ENCODE measurements at regions not wholly inside any gene's neighbourhood (a gene's known extent, or its start where the extent isn't known, plus 50 kb on each side); places are given as distances from the start of the nearest gene placed in this dataset.
"Not testable (repeated sequence)": the region's sequence is repeated elsewhere in the genome, so short reads cannot be mapped to it uniquely, and the experiment has no call there.

DNA sequence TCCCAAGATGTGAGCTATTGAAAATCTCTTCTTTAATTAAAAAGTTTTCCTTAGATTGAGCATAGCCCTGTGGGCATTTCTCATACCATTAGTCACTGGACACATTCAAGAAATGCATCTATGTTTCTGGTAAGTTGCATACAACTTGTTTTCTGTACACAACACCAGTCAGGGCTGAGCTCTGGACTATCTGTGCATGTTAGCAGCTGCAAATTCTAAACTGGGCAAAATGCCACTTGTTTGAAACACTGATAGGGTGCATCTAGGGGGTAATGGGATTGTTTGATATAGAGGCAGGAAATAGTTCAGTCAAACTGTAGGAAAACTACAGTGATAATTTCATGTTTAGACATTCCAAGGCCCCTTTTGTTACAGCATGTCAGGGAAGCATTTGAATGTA, 145.6 kb upstream of the NPY start:
- DNase-seq = no peak

DNA sequence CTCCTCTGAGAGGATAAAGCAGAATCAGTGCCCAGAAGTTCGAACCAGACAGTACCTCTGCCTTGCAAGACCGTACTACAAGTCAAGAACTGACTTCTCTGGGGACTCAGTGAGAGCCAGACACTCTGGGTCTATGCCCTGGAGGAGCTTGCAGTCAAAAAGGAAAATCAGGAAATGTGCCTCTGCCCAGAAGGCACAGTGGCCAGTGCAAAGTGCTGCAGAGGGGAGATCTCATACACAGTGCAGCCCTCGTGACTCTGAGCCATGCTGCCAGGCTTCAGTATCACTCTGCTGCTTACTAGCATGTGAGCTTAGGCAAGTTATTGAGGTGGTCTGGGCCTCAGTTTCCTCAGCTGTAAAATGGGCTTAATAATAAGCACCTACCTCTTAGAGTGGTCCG, 144.0 kb upstream of the NPY start:
- DNase-seq = no peak

DNA sequence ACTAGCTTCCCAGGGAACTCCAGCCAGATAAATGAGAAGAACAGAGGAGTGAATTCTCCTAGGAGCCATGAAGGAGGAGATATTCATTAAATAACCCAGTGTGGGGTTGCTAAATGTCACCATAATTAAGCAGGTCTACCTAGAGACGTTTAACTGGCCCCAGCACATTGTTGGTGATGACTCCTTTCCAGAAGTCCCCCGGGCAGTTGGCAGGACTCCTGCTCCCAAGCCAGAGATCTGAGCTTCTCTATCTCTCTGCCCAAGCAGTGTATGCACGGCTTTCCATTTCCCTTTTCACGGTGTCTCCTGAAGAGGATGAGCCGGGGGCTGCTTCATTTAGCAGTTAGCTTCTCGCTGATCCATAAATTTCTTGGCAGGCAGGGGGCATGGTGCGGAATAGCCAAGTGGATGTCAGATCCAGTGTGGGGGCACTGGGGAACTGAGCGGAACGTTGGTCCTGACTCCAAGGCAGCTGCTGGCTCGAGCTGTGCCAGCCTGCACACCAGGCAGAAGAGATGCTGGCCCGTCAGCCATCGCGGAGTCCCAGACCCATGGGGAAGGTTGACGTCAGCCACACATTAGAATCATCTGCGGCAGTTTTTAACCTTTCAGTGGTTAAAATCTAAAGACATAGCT, 142.0 kb upstream of the NPY start:
- DNase-seq = peak in 1 of 2 experiments; percentile 12

DNA sequence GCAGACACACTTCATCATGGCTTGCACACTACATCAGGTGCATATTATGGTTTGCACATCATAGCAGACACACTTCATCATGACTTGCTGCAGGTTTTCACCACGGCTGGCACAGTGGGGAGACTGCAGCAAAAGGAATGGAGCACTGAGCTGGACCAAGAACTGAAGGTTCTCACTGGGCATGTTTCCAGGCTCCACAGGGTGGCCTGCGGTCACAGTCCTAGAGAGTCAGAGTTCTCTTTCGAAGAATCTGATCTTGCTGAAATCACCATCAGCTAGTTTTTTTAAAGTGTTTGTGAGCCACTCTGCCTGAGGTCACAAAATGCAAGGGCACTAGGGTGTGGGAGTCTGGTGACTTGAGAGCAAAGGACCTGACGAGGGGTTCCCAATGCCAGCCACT, 140.4 kb upstream of the NPY start:
- peak in 1 of 2 experiments; percentile 9 for DNase-seq

DNA sequence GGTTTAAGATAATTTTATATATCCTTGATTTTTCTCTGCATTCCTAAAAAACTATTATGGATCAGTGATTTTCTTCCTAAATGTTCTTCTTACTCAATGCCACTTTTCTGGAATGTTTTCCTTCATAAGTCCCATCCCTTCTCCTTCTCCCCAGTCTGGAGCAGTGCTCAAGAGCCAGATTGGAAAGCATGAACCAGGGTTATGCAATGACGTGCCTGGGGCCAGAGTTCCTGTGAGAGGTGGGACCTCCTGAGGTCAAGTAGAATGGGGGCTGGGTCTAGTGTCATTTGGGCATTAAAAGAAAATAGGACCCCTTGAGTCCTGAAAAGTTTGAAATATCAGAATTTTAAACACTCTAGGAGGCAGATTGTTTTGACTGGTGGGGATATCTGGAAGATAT, 132.0 kb upstream of the NPY start:
- no peak for DNase-seq

DNA sequence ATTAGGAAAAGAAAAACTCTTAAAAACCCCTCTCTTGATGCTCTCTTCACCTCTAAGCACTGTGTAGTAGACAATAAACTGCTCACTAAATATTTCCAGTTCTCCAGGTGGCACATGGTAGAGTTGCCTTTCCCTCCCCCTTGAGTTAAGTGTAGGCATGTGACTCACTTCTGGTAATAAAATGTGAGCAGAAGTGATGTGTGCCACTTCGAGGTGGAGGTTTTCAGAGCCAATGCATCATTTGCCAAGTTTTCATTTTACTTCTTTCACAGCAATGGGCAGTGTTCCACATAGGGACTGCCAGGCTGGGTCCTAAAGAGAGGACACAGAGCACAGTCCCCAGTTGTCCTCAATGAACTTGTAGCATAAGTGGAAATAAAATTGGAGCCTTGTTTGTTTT, 131.6 kb upstream of the NPY start:
- no peak for DNase-seq

DNA sequence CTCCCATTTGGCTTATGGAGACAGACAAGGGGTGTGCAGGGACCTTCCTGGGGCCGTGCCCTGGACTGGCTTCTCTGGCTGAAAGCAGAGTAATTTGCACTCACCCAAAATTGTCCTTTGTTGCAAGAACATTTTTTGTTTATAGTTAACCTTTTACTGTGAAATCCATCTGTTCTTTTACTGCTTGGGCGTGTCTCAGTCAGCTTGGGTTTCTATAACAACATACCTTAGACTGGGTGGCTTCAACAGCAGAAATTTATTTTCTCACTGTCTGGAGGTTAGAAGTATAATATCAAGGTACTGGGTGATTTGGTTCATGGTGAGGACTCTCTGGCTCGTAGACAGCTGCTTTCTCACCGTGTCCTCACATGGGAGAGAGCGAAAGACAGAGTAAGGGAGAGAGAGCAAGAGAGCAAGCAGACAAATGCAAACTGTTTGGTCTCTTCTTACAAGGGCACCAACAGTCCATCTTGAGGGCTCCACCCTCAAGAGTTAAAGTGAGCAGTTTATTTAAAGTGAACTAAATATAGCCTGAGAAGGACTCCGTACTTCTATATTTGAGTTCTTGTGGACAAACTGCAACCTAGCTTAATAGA, 131.0 kb upstream of the NPY start:
- no peak for DNase-seq

DNA sequence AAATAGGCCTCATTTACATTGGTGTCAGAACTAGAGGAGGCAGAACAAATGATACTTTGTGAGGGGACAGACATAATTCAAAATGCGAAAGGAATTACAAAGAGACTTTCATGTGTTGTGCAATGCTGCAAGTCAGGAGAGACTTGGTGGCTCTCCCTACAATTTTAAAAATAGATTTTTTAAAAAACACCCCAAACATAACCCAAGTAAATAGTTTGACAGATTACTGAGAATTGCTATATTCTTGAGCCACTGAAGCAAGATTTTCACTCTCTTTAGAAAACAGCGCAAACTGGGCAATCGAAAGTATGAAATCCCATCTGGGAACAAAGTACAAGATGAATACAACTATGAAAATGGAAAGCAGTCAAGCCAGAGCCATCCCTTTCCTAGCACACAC, 126.3 kb upstream of the NPY start:
- DNase-seq = no peak

DNA sequence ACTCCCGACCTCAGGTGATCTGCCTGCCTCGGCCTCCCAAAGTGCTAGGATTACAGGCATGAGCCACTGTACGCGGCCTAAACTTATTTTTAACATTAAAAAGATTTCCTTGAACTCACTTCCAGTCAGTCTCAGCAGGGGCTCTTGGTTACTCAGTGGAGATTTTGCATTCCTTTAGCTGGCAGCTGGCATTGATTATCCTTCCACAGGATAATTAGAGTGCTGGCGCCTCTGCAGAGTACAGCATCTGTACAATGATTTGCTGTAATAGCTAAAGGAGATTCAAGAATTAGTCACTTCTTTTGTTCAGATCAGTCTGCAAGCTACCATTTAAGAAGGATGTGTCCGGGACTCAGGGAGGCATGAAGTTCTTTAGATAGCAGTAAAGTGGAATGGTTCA, 125.0 kb upstream of the NPY start:
- no peak for DNase-seq

DNA sequence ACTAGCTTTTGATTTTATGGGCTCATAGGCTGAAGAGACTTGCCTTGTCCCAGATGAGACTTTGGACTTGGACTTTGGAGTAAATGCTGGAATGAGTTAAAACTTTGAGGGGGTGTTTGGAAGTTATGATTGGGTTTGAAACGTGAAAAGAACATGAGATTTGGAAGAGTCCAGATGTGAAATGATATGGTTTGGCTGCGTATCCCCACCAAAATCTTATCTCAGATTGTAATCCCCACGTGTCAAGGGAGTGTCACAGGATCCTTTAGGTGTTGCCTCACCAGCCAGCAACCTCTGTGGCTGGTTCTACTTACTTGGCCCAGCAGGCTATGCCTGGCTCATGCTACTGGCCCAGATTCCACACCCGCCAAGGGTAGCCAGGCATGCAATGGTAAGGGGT, 119.6 kb upstream of the NPY start:
- DNase-seq = no peak

DNA sequence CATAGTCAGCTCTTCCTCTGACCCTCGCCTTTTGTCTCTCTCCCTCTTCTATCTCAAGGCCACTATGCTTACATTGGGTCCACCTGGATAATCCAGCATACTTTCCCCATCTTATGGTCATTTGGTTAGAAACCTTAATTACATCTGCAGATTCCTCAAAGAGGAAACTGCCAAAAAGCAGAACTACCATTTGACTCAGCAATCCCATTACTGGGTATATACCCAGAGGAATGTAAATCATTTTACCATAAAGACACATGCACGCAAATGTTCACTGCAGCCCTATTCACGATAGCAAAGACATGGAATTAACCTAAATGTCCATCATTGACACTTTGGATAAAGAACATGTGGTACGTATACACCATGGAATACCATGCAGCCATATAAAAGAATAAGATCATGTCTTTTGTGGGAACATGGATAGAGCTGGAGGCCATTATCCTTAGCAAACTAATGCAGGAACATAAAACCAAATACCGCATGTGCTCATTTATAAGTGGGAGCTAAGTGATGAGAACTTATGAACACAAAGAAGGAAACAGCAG, 114.8 kb upstream of the NPY start:
- DNase-seq = no peak

DNA sequence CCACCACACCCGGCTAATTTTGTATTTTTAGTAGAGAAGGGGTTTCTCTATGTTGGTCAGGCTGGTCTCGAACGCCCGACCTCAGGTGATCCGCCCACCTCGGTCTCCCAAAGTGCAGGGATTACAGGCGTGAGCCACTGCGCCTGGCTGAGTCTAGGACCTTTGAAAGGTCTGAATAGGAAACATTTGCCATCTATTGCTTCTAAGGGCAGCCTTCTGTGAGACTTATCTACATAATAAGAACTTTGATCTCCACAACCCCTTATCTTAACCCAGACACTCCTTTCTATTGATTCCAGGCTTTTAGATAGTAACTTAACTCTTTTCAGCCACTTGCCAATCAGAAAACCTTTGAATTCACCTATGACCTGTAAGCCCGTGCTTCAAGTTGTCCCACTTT, 112.0 kb upstream of the NPY start:
- DNase-seq = not testable (repeated sequence)

DNA sequence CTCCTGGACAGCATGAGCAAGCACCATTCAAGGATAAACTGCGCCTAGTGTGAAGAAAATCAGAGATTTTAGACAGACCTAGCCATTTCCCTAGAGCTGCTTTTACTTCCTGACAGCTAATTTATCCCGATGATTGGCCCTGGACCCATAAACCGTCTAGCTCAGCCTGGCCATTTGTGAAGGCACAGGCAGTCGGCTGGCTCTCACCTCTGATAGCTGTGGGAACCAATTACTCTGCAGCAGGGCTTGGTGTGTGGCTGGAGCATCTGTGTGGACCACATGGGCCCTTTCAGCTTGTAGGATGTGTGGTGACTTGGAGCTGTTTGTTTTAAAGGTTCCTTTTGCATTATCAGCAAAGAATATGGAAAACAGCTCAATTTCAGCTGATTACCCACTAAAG, 111.1 kb upstream of the NPY start:
- DNase-seq = no peak

DNA sequence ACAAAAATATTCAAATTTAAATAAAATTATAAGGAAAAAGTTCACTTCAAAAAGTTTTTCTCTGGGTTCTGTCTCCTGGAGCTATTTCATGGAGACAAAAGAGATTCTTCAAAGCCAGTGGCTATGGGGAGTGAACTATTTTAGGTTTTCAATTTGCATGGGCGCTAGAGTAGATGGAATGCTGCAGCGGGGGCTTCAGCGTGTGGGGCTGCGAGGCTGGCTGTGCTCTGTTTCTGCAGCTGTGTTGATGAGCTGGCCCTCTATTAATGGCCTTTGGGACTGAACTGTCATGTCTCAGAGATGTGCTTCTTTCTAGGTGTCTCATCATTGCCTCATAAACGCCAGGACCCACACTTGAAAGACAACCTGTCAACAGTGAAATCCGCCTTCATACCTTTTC, 108.4 kb upstream of the NPY start:
- DNase-seq = no peak

DNA sequence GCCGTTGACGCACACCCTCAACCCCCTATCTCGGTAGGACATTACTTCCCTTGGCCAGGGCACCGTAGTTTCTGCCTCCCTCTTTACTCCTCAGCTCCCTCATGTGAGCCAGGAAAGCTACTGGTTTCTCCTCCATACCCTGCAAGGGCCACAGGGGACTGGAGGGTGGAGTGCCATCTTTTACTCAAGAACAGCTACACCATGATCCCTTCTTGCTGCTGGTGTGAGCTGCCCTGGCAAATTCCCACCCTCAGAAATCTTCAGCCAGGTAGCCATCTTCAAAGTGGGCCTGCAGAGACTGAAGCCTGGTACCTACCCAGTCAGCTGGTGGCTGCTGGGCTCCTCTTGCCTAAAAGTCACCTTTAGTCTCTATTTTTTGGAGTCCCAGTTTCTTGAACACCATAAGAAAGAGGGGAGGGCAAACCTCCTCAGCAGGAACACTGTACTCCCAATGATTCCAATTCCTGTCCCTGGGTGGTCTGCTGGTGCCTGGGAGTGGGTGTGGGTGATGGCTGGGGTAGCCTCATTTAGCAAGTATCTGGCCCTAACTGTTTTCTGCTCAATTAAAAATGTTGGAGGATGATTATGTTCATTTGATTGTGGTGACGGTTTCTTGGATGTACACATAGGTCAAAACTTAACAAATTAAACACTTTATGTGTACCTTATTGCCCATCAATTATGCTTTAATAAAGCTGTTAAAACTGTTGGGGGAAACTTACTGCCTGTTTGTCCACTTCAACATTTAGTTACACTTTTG, 105.0 kb upstream of the NPY start:
- DNase-seq = no peak

DNA sequence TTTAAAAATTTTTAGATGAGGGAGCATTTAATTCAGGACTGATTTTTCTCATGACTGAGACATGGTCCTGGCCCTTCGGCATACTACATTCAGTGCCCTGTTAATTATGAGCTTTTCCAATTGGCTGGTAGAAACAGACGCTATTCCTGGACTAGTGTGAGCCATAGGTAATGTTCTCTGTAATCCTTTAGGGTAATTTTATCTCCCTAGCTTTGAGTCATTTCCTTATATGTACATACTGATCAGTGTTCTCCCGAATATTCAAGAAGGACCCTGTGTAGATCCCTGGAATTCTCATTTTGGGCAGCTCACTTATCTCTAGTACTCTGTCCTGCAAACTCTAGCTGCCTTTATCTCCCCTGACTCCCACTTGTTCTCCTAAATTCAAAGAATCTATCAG, 92.6 kb upstream of the NPY start:
- no peak for DNase-seq

DNA sequence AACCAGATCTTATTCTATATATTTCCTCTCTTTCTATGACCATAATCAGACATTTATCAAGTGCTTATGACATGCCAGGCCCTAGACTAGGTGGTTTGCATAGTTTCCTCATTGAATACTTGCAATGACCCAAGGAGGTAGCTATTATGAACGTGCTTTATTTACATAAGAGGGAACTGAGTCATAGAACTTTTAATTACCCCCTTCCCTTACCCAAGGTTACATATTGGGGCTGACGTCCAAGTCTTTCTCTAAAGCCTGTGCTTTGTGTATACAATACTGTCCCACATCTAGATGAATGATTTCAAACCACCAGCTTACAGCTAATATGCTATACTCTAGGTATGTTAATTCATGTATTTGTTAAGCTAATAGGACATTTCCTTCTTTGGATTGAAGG, 91.9 kb upstream of the NPY start:
- no peak for DNase-seq

DNA sequence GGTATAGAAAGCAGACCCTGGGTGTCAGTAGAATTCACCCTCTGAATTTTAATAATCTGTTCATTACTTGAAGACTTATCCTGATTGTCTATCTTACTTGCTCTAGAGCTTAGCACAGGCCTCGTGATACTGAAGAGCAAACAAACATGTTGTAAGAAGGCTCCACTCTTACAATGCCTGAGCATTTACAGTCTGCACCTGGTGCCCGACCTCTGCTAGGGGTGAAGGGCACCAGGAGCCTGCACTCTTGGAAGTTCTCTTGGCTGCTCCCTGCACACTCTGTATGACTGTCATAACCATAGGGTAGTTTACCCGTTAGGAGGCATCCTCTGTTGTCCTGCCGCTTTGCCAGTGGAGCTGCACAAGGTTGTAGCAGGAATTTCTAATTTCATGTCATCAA, 91.3 kb upstream of the NPY start:
- DNase-seq = no peak

DNA sequence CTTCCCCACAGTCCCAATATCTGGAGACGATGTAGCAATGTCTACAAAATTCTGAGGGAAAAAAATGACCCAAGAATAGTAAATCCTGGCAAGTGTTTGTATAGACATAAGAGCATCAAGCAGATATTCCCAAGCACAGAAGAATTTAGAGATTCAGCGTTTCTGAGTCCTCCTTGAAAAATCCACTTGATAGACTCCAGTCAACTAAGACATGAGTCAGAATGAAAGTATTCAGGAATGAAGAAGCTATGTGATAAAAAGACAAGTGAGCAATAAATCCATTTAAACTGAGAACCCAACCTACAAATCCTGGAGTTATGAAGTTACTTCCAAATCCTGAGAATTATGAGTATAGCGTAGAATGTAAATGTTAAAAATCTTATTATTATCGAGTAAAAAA, 86.1 kb upstream of the NPY start:
- no peak for DNase-seq

DNA sequence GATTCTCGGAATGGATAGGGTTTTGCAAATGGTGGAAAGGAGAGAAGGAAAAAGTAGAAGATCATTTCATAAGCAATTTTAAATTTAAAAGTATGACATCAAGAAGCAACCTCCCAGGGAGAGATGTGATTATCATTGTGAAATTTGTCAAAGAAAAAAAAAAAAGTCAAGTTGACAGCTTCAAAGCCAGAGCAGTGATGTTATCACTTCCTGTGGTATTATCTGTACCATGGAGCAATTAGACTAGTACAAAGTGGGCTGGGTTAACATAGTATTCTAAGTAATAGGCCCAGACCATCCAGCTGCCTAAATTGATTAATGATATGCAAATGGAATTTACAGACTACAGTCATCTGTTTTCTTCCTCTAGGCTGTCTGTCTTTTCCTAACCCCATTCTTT, 84.0 kb upstream of the NPY start:
- no peak for DNase-seq

DNA sequence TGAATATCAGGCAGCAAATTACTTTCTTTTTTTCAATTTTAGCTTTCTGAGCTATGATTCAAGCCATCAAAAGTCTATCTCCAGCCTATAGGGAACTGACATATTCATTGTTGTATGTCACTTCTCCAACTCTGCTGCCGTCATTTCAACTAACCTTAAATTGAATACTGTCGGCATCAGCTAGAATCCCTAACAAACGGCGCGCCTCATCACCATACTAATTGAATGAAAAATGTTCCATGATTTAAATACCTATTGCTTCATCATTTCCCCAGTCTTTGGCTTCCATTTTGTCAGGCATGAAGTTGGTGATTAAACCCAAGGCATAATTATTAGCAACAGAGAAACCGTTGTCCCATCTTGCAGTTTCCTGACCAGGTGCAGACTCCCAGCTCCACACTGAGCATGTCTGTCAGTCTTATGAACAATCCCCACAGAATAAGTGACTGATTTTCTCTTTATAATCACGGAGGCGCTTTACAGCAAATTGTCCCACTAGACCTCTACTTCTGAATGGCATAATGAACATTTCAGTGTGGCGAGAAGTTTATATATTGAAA, 83.5 kb upstream of the NPY start:
- no peak for DNase-seq

DNA sequence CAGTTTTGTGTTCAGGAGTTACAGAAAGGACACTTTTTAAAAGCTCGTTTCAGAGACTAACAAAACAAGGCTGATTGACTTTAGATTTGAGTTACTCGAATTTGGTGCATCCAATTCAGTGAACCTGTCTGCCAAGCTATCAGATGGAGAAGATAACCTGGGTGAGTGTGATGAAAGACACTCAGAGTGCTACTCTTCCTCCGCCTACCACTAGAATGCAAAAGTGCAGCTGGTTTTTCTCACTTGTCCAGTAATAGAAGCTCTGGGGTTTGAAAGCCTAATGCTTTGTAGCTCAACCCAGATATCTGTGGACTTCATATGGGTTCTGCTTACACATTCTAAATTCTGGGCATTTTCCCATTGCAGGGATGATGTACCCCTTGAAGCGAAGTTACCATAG, 82.8 kb upstream of the NPY start:
- DNase-seq = no peak

DNA sequence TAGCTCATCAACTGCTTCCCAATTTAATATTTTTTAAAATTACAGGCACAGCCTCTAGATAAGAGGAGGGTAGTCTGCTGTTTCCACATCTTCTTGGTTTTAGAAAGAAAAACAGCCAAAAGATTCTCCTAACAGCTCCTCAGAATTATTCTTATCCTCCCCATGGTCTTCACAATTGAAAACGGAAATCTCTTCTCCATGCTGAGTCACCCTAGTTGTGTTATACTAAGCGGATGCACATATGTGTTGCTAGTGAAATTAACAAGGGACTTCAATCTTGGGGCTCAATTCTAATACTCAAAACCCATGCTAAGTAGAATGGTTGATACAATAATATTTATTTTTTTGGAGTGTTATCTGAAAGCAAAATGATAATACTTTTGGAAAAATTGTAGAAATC, 71.9 kb upstream of the NPY start:
- DNase-seq = no peak

DNA sequence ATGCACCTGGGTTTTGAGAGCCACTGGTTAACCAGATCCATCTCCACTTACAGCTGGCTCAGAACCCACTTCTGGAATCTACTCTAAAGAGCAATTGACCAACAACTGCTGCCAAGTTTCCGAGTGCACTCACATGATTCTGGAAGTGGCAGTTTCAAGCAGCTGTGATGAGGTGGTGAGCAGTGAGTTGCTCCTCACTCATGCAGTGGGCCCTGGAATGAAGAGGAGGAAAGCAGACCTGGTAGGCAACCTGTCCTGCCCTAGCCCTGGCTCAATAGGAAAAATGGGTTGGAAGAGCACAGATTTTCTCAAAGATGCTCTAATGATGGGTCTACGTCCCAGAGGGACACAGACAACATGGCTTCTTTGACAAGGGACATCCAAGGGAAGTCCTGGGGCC, 70.7 kb upstream of the NPY start:
- DNase-seq = no peak

All from NCI-H446 (cell line).